ENCODE measurements at regions not wholly inside any gene's neighbourhood (a gene's known extent, or its start where the extent isn't known, plus 50 kb on each side); places are given as distances from the start of the nearest gene placed in this dataset.

DNA sequence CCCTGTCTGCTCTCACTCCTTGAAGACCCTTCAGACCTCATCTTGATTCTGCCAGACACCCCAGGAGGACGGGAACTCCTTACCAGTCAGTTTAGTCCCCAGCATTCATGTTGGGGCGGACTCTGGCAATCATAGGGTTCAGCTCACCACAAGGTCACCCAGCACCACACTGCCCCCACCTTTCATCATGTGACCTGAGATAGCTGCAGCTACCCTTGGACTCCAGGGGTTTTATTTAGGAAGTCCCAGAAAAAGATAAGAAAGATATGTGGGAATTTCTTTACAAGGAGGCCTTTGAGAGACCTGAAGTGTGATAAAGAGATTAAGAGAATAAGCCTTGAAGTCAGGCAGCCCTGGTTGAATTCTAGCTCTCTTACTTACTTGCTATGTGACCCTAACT is 59.8 kb upstream of the NLK start:
- Histone ChIP-seq H3K36me3 (ENCODE audit: control insufficient read depth in 4 of 4, insufficient read depth in 3 of 4, low read depth in 1 of 4, low read length in 3 of 4) (no peaks in the 10 kb centered on the region), H3K9ac (ENCODE audit: low read depth in 1 of 2, low read length in 2 of 2) (no peak overlapping the region), H3K27ac (ENCODE audit: low read depth in 1 of 2, low read length in 2 of 2) (no peak overlapping the region), H3K4me3 (ENCODE audit: low read depth in 1 of 3, low read length in 3 of 3) (no peak overlapping the region), H3K9me3 (ENCODE audit: control insufficient read depth in 4 of 4, low read length in 3 of 4) (no peaks in the 10 kb centered on the region), H3K4me1 (ENCODE audit: control insufficient read depth in 4 of 4, insufficient read depth in 4 of 4, low read length in 3 of 4) (no peaks in the 10 kb centered on the region), H3K27me3 (ENCODE audit: control insufficient read depth in 4 of 4, insufficient read depth in 4 of 4, low read length in 3 of 4) (no peaks in the 10 kb centered on the region)
- TF ChIP-seq, protein P1, sequence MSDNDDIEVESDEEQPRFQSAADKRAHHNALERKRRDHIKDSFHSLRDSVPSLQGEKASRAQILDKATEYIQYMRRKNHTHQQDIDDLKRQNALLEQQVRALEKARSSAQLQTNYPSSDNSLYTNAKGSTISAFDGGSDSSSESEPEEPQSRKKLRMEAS (IDR thresholded peaks at IDR 0.05): no peak
- TF ChIP-seq FOXA1 (IDR thresholded peaks at IDR 0.05) (no peak), RAD21 (IDR thresholded peaks at IDR 0.05) (no peak), JUND (IDR thresholded peaks at IDR 0.05) (no peak), FOXA2 (IDR thresholded peaks at IDR 0.05) (no peak), YY1 (IDR thresholded peaks at IDR 0.05) (no peak), HNF4A (conservative IDR thresholded peaks at IDR 0.05) (no peak), GABPA (IDR thresholded peaks at IDR 0.05 in 1 of 2, conservative IDR thresholded peaks at IDR 0.05 in 1 of 2) (no peak), NR2F2 (IDR thresholded peaks at IDR 0.05) (no peak)
- TF ChIP-seq, protein P2, sequence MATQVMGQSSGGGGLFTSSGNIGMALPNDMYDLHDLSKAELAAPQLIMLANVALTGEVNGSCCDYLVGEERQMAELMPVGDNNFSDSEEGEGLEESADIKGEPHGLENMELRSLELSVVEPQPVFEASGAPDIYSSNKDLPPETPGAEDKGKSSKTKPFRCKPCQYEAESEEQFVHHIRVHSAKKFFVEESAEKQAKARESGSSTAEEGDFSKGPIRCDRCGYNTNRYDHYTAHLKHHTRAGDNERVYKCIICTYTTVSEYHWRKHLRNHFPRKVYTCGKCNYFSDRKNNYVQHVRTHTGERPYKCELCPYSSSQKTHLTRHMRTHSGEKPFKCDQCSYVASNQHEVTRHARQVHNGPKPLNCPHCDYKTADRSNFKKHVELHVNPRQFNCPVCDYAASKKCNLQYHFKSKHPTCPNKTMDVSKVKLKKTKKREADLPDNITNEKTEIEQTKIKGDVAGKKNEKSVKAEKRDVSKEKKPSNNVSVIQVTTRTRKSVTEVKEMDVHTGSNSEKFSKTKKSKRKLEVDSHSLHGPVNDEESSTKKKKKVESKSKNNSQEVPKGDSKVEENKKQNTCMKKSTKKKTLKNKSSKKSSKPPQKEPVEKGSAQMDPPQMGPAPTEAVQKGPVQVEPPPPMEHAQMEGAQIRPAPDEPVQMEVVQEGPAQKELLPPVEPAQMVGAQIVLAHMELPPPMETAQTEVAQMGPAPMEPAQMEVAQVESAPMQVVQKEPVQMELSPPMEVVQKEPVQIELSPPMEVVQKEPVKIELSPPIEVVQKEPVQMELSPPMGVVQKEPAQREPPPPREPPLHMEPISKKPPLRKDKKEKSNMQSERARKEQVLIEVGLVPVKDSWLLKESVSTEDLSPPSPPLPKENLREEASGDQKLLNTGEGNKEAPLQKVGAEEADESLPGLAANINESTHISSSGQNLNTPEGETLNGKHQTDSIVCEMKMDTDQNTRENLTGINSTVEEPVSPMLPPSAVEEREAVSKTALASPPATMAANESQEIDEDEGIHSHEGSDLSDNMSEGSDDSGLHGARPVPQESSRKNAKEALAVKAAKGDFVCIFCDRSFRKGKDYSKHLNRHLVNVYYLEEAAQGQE (IDR thresholded peaks at IDR 0.05): no peak
- TF ChIP-seq, protein P3, sequence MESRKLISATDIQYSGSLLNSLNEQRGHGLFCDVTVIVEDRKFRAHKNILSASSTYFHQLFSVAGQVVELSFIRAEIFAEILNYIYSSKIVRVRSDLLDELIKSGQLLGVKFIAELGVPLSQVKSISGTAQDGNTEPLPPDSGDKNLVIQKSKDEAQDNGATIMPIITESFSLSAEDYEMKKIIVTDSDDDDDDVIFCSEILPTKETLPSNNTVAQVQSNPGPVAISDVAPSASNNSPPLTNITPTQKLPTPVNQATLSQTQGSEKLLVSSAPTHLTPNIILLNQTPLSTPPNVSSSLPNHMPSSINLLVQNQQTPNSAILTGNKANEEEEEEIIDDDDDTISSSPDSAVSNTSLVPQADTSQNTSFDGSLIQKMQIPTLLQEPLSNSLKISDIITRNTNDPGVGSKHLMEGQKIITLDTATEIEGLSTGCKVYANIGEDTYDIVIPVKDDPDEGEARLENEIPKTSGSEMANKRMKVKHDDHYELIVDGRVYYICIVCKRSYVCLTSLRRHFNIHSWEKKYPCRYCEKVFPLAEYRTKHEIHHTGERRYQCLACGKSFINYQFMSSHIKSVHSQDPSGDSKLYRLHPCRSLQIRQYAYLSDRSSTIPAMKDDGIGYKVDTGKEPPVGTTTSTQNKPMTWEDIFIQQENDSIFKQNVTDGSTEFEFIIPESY (IDR thresholded peaks at IDR 0.05): no peak
- 96% methylated on average over 2 of the region's 2 CpGs for WGBS
- DNase-seq (ENCODE audit: low spot score): no peak

DNA sequence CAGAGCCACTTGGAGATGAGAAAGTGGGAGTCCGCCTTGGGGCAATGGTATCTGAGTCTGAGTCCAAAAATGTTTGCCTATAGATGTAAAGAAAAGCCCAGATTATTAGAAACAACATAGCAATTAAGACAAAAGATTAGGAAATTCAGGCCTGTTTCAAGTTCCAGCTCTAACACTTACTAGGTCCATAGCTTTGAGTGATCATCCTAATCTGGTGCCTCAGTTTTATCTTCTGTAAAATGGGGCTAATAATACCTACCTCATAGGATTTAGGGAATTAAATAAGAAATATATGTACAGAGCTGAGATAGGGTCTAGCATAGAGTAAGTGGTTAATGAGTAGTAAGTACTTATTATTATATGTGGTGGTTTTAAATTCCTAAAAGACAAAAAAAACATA is 58.6 kb upstream of the NLK start:
- no peak overlapping the region for H3K9ac ChIP-seq (ENCODE audit: low read depth in 1 of 2, low read length in 2 of 2)
- TF ChIP-seq, protein P3 (IDR thresholded peaks at IDR 0.05): no peak
- no peak for TF ChIP-seq EGR1 (IDR thresholded peaks at IDR 0.05; ENCODE audit: low read depth in 2 of 2)
- no peak for TF ChIP-seq HNF4G (IDR thresholded peaks at IDR 0.05)
- no peak for TF ChIP-seq FOXA2 (IDR thresholded peaks at IDR 0.05)
- no peak for TF ChIP-seq SP1 (IDR thresholded peaks at IDR 0.05)
- TF ChIP-seq RXRA (IDR thresholded peaks at IDR 0.05): no peak
- TF ChIP-seq TAF1 (conservative IDR thresholded peaks at IDR 0.05): no peak
- no peak for TF ChIP-seq GABPA (IDR thresholded peaks at IDR 0.05 in 1 of 2, conservative IDR thresholded peaks at IDR 0.05 in 1 of 2)
- TF ChIP-seq YY1 (IDR thresholded peaks at IDR 0.05): no peak
- TF ChIP-seq JUND (IDR thresholded peaks at IDR 0.05): no peak
- TF ChIP-seq, protein P1 (IDR thresholded peaks at IDR 0.05): no peak
- H3K27me3 ChIP-seq (ENCODE audit: control insufficient read depth in 4 of 4, insufficient read depth in 4 of 4, low read length in 3 of 4): no peaks in the 10 kb centered on the region
- H3K9me3 ChIP-seq (ENCODE audit: control insufficient read depth in 4 of 4, low read length in 3 of 4): no peaks in the 10 kb centered on the region
- H3K4me3 ChIP-seq (ENCODE audit: low read depth in 1 of 3, low read length in 3 of 3): no peak overlapping the region
- H3K4me1 ChIP-seq (ENCODE audit: control insufficient read depth in 4 of 4, insufficient read depth in 4 of 4, low read length in 3 of 4): no peaks in the 10 kb centered on the region
- 95% methylated on average over 1 of the region's 1 CpG for WGBS
- H3K36me3 ChIP-seq (ENCODE audit: control insufficient read depth in 4 of 4, insufficient read depth in 3 of 4, low read depth in 1 of 4, low read length in 3 of 4): no peaks in the 10 kb centered on the region
- H3K27ac ChIP-seq (ENCODE audit: low read depth in 1 of 2, low read length in 2 of 2): no peak overlapping the region
- DNase-seq (ENCODE audit: low spot score): no peak
